ENCODE measurements at regions not wholly inside any gene's neighbourhood (a gene's known extent, or its start where the extent isn't known, plus 50 kb on each side); places are given as distances from the start of the nearest gene placed in this dataset.

GRCh38 chr6:95846652-95847051 lies 169.1 kb upstream of the FUT9 start:
- TF ChIP-seq, protein P1, sequence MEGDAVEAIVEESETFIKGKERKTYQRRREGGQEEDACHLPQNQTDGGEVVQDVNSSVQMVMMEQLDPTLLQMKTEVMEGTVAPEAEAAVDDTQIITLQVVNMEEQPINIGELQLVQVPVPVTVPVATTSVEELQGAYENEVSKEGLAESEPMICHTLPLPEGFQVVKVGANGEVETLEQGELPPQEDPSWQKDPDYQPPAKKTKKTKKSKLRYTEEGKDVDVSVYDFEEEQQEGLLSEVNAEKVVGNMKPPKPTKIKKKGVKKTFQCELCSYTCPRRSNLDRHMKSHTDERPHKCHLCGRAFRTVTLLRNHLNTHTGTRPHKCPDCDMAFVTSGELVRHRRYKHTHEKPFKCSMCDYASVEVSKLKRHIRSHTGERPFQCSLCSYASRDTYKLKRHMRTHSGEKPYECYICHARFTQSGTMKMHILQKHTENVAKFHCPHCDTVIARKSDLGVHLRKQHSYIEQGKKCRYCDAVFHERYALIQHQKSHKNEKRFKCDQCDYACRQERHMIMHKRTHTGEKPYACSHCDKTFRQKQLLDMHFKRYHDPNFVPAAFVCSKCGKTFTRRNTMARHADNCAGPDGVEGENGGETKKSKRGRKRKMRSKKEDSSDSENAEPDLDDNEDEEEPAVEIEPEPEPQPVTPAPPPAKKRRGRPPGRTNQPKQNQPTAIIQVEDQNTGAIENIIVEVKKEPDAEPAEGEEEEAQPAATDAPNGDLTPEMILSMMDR (IDR thresholded peaks at IDR 0.05; ENCODE audit: extremely low read depth, missing control alignments): no peak
- no peak for DNase-seq (ENCODE audit: low spot score)

GRCh38 chr6:95847061-95847460 lies 168.7 kb upstream of the FUT9 start:
- TF ChIP-seq, protein P1 (IDR thresholded peaks at IDR 0.05; ENCODE audit: extremely low read depth, missing control alignments): no peak
- no peak for DNase-seq (ENCODE audit: low spot score)

- TF ChIP-seq, protein P1 (IDR thresholded peaks at IDR 0.05; ENCODE audit: extremely low read depth, missing control alignments): no peak
These were observed 167.1 kb upstream of the FUT9 start for GRCh38 chr6:95848717-95849116.

GRCh38 chr6:95856876-95857364 lies 158.9 kb upstream of the FUT9 start:
- TF ChIP-seq, protein P1 (IDR thresholded peaks at IDR 0.05; ENCODE audit: extremely low read depth, missing control alignments): no peak
- no peak for DNase-seq (ENCODE audit: low spot score)

More at GRCh38 chr6:95848717-95849116, 167.1 kb upstream of the FUT9 start:
- no peak for DNase-seq (ENCODE audit: low spot score)

- TF ChIP-seq, protein P1 (IDR thresholded peaks at IDR 0.05; ENCODE audit: extremely low read depth, missing control alignments): no peak
- DNase-seq (ENCODE audit: low spot score): no peak
These were observed 149.9 kb upstream of the FUT9 start for GRCh38 chr6:95865857-95866256.

DNA sequence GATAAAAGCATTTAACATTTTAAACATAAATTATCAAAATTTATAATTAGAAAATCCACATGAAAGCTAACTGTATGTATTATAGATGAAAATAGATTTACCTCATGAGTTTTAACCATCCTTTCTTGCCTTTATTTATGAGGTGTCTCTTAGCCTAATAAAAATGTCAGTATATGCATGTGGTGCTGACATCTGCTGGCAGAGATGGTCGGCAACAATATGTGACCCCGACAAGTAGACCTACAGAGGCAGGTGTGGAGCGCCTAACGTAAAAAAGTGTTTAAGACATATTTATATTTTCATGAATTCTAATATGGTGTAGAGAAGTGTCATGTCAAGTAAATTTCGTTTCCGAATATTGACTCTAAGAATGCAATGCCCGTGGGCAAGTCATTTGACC lies 149.0 kb upstream of the FUT9 start:
- DNase-seq (ENCODE audit: low spot score): peak; percentile 6
- TF ChIP-seq, protein P1 (IDR thresholded peaks at IDR 0.05; ENCODE audit: extremely low read depth, missing control alignments): peak; percentile 42

- DNase-seq (ENCODE audit: low spot score): no peak
- TF ChIP-seq, protein P1 (IDR thresholded peaks at IDR 0.05; ENCODE audit: extremely low read depth, missing control alignments): no peak
These were observed 148.6 kb upstream of the FUT9 start for GRCh38 chr6:95867205-95867604.

Measured in GM20000 (cell line).